ENCODE measurements at regions not wholly inside any gene's neighbourhood (a gene's known extent, or its start where the extent isn't known, plus 50 kb on each side); places are given as distances from the start of the nearest gene placed in this dataset.
"Not testable (repeated sequence)": the region's sequence is repeated elsewhere in the genome, so short reads cannot be mapped to it uniquely, and the experiment has no call there.

DNA sequence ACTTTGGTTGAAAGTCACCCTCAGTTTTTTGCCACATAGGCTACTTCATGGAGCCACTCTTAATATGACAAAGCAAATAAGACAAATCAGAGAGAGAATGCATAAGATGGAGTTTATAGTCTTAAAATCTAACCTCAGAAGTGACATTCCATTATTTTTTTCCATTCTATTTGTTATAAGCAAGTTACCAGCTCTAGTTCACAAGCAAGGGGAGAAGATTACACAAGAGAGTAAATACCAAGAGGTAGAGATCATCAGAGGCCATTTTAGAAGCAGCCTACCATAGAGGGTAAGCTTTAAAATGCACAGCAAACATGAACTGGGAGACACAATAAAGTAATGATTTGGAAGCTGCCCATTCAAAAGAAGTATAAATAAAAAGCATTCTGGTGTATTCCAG is 651.3 kb upstream of the MEF2C start:
- no peak for DNase-seq

DNA sequence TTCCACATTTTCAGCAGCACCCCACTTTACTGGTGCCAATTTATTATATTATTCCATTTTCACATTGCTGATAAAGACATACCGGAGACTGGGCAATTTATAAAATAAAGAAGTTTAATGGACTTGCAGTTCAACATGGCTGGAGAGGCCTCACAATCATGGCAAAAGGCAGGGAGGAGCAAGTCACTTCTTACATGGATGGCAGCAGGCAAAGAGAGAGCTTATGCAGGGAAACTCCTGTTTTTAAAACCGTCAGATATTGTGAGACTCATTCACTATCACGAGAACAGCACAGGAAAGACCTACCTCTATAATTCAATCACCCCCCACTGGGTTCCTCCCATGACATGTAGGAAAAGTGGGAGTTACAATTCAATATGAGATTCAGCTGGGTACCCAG is 641.8 kb upstream of the MEF2C start:
- DNase-seq, result no peak

DNA sequence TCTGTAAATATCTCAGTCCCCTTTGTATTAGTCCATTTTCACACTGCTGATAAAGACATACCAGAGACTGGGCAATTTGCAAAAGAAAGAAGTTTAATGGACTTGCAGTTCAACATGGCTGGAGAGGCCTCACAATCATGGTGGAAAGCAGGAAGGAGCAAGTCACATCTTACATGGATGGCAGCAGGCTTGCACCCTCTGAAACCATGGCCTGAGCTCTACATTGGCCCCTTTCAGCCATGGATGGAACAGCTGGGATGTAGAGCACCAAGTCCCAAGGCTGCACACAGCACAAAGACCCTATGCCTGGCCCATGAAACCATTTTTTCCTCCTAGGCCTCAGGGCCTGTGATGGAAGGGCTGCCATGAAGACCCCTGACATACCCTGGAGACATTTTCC is 640.9 kb upstream of the MEF2C start:
- not testable (repeated sequence) for DNase-seq

DNA sequence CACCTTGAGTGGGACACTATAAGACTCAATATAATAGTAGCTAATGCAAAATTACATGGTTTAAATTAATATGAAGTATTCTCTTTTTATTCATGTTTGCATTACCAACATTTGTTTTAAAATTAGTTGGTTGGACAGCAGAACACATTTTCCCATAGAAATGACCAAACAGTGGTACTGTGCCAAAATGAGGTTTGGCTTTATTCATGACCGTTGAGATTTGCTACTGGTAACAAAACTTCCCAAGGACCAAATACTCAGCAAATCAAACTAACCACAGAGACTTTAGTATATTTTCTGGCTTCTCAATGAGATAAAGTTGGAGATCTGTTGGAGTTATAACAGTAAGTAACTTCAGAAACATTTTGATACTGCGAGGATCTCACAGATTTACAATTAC is 637.8 kb upstream of the MEF2C start:
- no peak for DNase-seq

DNA sequence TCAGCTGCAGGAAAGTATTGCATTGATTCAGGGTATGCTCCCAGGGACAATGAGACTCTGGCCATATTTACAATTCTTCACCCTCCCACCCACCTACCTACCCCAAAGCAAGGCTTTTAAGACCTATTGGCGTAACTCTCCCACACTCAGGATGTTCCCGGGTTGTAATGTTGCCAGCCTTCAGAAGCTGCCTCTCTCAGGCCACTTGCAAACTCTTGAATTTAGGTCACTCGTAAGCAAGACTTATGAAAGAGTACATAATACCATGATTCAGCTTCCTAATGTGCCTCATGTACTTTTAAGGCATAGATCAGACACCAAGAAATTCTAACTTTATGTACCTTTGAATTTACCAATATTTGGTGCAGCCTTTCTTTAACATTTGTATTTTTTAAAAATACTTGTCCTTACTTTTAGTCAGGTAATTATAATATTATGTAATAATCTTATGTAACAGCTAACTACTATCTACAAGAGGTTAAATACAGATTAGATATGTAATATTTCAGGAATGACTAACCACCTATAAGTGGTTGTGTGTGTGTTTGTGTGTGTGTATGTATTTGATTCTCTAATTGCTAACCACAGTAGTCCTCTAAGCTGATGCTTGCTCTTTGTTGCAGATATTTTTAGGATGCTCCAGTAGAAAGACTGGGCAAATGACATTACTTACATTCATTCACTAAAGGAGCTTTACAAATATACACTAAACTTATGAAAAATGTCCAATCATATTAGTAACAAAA is 630.5 kb upstream of the MEF2C start:
- no peak for DNase-seq

DNA sequence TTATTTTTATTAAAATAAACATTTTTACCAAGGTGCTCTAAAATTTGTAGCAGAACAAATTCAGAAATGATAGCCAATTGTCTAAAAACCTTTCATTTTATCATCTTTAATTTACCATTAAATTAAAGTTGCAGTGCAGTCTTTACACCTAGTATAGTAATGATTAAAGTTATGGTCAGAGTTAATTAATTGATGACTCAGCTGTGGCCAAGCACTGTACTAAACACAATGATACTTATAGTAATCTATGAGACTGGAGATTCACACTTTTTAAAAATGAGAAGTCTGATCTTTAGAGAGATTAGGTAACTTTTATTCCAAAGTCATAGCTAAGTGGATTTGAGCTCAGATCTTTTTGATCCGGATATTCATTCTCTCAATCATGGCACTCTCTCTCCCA is 621.1 kb upstream of the MEF2C start:
- DNase-seq, result no peak

DNA sequence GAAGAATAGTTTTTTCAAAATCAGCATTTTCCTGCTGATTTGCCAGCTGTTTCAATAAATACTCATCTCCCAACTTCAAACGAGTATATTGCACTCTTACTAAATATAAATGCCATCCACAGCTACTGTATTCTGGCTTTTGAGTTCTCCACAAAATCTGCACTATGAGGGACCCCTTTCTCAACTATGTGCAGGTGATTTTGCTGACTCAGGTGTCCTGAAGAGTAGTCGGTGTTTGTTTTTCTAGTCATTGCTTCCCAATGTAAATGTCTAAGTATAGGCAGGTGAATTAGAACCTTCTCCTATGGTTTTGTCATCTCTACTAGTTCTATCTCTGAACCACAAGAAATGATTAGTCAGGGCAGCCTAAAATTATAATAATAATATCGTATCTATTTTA is 616.8 kb upstream of the MEF2C start:
- no peak for DNase-seq

DNA sequence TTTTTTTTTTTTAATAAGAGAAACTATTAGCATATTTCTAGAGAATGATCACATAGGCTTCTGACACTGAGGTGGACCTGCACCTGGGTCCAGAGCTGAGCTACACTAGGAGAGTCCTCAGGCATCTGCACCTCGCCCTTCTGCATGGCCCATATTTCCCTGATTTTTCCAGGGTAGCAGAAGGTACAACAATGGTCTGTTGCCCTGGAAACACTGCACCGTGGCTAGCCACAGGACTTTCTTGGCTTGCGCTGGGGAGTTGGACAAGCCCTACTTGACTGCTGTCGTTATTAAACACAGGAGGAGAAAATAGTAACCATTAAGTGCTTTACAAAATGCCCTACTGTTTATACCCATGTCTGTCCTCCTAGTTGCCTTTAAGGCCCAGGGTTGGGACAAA is 615.7 kb upstream of the MEF2C start:
- no peak for DNase-seq

DNA sequence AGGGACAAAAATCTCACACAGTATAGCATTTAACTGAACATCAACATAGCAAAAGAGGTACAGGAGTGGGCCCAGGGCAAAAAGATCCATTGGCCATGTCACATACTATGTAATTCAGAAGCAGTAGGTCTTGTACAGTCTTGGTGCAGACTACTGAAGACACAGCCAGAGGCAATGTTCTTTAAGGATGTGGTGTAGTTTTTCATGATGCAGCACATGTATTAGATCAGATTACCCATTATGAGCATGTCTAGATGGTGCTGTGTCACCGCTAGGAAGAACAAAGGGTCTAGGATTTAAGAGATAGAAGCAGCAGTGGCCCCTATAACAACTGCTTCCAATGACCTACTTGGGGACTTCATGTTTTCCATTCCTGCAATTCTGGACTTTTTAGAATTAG is 610.4 kb upstream of the MEF2C start:
- DNase-seq, result no peak

DNA sequence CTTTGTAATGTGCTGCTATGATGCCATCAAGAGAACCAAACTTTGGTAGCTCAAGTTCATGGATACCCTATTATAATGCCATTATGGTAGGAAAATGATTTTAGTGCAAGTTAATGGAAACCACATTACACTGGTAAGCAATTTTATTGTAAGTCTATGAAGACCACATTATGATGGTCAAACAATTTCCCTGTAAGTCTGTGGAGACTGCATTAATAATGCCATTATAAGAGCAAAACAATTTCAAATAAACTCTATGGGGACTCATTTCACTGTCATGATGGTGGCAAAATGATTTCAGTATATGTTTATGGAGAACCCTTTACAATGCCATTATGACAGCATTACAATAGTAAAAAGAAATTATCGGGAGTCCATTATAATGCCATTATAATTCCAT is 602.0 kb upstream of the MEF2C start:
- DNase-seq, result no peak

DNA sequence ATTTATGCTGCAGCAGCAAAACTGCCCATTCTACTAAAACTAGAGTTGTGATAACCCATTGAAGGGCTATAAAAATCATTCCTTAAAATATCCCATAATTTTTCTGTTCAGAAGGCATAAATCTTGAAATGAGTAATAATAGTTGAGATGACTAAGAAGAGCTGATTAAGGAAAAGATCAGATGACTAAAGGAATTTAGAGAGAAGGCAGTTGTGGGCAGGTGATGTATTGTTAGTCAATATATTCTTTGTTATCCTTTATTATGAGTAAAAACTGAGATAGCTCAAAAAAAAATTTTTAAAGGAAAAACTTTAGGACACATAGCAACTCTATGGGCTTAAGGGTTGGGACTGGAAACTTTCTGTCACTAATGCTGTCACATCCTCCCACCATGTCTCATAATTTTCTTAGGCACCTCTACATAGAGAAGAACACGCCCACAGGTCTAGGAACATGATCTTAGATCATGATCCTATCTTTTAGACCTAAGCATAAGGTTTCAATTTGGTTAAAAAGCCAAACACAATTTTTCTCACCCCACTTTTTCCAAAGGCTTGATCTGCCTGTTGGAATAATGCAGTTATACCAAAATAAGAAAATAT is 597.5 kb upstream of the MEF2C start:
- no peak for DNase-seq

DNA sequence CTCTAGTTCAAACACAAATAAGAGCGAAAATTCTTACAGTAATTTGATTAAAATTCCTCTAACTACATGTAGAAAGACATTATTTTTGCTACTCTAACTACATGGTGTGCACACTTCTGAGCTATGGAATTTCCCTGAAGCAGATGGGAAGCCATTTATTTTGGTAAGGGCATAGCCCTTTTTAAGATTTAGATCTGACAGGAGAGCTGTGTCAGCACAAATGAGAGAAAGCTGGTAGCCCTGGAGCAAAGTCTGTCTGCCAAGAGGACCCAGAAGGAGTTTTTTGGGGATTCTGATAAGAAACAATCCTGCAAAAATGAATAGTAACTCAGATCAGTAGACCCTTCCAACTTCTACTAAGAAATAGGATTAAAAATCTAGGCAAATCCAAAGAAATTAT is 595.9 kb upstream of the MEF2C start:
- no peak for DNase-seq

DNA sequence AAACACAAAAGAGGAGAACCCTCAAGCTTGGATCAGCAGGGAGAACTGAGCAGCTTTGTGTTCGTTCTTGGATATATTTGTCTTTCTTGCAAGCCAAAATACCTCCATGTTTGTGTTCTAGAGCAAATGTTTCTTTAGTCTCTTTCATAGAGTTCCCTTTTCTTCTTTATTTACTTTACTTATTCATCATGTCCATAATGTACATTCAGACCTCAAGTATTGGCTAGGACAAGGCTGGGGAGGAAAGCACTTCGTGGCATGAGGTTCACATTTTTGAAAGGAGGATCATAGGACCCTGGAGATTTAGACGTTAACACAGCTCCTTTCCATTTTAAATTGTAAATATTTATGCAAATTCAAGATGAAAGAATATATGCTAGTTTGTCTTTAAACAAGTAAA is 590.2 kb upstream of the MEF2C start:
- DNase-seq, result no peak

DNA sequence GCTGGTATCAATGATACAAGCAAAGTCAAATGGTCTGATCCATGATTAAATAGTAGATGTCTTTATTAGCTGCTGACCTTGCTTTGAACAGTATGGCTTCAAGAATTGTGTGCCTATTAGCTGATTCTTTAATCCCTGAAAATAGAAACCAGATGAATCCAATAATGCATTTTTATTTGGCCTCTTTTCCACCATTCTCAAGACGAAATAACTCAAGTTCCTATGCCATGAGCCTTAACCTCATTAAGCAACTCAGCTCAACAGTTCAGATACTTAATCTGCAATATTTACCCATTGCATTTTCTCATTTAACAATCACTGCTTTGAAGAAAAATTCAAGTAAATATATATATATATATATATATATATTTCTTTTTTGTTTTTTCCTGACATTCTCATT is 588.6 kb upstream of the MEF2C start:
- no peak for DNase-seq

DNA sequence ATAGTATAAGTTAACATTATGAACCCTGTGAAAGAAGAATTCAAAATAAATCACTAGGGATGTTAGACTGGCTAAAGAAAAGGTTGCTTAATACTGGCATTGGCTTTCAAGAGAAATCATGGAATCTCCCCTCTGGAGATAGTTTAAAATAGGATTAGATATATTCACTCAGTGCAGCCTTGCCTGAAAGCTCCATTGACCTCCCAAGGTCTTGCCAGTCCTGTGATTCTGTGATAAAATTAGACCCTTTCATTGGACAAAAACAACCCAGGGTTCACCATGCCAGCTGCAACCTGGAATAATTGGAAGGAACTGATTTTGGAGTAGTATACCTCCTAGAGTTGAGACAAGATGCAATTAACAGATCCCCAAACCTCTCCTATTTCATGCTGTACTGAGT is 588.1 kb upstream of the MEF2C start:
- DNase-seq, result no peak

DNA sequence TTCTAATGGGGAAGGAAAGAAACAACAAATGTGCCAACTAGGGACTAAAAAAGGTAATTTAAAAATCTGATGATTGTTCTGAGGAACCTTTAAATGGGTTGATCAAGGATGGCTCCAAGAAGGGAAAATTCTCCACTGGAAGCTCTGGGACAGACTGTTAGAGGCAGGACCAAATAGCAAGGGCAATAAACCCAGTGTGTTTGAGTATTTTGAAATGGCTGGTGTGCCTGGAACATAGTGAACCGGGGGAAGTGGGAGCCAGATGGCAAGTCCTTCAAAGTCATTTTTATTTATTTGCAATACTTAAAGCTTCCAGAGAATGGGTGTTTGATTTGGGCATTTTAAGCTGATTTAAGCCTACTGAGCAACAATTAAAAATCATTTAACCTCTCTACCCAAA is 587.7 kb upstream of the MEF2C start:
- no peak for DNase-seq

DNA sequence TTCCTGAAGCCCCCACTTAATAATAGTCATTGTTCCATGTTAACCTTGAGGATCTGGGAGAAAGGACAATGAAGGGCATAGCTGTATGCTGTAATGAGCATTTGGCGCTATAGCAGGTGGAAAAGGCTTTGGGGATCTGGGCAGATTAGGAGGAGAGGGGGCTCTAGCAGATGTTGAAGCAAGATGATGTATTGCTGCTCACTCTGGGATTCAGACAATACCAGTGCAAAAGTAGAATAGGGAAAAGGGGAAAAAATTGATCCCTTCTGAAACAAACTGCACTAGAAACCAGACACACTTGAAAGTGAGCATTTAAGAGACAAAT is 575.3 kb upstream of the MEF2C start:
- DNase-seq, result no peak

DNA sequence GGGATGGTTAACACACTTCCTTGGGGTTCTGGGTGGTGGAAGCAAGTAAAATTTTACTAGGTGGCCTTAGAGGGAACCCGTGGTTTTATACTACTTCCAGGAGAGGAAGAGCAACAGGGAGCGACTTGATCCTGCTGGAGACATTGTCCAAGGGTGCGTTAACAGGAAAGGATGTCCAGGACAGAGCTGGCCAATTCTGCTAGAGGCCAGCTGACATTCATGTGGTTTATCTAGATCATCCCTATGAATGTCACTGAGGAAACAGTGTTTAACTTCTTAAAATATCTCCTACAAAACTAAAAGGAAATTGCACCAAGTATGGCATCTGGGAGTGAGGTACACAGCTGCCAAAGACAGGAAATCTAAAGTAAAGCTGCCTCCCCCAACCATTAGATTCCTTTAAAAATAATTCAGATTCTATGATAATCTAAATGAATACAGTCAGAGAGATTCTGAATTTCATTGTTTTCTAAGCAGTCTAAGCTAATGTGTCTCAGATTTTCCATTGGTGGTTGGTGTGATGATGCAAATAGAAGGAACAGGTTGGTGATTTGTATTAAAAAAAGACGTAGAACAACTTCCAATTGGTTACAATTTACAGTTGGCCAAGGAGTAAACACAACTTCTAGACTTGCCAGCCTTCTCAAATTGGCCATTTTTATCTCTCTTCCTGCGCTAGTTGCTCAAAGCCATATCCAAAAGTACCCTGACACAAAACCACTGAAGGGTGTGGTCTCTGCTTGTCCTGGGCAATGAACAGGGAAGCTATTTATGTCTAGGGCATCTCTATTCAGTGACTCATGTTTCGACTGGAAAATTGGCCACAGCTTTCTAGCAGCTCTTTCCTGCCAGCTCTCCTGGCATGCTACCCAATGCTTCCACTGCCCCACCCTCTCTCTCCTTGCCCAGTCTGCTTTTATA is 574.7 kb upstream of the MEF2C start:
- DNase-seq, result no peak

DNA sequence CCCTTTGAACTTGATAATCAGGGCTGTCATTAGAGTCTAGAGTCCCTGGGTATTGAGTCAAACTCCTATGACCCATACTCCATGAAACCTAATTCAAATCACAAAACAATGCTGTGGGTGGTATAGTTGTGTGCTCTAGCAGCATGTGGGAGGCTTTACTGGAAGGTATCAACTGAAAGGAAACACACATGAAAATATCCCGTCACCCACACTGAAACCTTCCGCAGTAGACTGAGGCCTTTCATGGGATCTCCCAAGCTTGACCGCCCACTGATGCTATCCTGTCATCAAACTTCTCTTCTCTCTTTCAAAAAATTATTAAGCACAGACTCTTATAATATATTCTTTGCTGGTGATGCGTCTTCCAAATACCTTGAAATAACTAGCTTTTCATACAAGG is 569.1 kb upstream of the MEF2C start:
- no peak for DNase-seq

DNA sequence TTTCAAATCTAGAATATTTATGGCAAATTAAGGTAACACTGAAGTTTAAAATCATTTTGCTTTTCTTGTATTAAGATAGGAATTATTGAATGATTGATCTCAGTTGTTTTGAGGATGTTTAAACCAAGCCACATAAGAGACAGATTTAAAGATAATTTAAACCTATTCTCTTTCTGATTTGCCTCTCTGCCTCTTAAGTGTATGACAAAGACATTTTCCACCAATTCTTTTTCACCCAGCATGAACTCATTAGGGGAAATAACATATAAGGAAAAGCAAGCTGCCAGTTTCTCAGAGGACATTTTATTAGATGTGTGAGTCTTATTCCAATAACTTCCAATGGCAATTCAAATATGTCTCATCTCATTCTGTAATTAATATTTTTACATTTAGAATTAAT is 568.3 kb upstream of the MEF2C start:
- no peak for DNase-seq

DNA sequence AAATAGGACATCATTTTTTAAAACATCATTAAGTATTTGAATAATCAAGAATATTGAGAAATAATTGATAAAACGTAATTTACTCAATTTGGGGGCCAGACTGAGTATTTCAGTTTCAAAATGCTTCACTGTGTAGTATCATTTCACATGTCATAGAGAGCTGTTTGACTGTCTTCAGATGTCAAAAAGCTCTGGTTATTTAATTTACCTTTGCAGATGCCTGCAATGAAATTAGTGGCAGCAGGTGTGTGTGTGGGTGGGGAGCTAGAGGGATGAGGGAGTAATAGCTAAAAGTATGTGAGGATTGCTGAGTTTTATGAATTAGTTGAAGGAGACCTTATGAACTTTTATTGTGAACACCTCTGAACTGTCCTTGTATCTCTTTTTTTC is 567.2 kb upstream of the MEF2C start:
- no peak for DNase-seq

DNA sequence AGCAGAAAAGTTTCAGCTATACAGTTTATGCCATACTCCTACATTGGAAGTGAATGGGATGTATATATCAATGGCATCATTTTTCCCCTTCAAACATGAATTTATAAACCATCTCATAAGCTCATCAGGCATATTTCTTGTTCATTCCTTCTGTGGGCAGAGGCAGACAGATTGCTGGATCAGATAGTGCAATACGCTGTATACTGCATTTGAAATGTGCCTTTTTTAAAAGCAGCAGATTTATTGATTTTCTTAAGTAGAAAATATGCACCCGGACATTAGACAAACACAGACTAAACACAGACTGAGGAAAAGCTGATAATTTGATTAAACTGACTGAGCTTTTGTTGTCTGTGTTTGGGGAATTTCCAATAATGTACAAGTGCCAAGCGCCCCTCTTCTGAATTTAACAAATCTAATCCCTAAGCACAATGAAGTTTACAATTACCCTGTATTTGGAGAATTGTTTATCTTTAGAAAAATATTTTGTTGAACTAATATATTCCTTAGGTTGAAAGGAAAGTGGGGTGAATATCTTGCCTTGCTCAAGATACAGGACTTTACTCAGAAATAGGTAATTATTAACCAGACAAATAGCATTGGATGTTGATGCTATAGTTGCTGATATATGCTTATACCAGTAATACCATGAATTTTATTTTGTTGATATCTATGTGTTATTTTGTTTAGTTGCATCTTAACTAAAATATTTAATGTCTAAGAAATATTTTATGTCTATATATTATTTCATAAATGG is 566.6 kb upstream of the MEF2C start:
- no peak for DNase-seq

DNA sequence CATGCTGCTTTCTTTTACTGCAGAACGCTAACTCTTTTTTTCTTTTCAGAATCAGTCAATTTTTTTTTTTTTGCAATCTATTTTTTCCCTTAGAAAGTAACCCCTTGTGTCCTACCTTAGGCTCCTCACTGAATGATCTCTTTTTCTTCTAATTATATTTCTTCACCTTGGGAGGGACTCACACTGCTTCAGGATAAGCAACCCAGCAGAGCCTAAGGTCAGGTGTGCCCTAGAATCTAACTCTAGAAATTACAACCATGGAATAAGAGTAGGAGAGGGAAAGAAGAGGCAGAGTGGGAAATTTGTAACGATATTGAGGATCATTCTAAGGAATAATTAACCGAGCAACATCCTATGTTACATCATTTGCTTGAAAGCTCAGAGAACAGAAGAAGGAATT is 564.0 kb upstream of the MEF2C start:
- DNase-seq, result no peak
